HG03039 (cell line): ENCODE measurements at regions not wholly inside any gene's neighbourhood (a gene's known extent, or its start where the extent isn't known, plus 50 kb on each side); places are given as distances from the start of the nearest gene placed in this dataset.

Experiments used
- ATAC-seq: cut with Tn5 transposase; IDR thresholded peaks from one replicate; pipeline ENCODE4 v1.9.1; 2021; ENCODE audit warnings: mild to moderate bottlenecking, moderate library complexity; ENCODE audit not compliant: unreplicated experiment

DNA sequence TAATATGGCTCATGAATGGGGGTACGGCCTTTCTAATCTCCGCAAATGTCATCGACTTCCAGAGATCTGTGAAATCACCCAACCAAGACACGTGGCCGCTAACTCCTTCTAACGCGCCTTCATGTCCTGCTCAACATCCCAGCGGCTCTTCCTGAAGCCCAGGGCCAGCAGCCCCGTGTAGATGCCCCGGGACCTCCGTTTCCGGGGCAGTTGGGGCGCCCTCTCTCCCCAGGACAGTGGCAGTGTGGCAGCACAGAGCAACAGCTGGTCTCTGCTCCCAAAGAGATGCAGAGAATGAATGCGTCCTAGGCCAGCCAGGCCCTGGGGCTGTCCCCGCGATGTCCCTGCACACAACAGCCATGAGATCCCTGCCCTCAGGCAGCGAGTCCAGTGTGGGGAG lies 153.5 kb downstream of the RBFOX3 start:
- ATAC-seq, result no peak

DNA sequence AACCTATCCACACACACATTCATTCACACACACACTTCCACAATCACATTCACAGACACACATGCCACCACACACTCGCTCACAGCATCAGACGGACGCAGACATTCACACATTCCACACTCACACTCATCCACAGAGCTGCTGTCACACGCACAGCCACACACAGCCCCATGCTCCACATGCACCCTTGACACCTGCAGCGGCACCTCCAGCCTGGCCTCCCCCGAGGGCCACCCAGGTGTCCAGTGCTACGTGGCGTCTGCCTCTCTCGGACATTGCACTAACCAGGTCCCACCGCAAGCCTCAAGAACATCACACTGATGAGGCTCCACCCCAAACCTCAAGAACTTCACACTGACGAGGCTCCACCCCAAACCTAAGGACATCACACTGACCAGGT lies 155.2 kb downstream of the RBFOX3 start:
- ATAC-seq, result no peak

DNA sequence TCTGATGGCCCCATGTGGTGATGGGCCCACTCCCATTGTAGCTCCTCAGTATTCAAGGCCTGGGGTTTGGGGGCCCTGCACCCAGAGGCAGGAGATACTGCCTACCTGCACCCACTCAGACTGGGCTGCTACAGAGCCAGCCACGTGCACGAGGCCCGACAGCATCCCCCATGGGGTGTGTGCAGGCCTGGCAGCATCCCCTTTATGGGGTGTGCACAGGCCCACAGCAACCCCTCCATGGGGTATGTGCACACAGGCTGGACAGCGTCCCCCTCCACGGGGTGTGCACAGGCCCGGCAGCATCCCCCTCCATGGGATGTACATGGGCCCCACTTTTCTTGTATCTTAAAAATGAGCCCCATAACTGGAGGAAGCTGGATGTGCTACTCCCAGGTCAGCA lies 156.0 kb downstream of the RBFOX3 start:
- ATAC-seq, result no peak

DNA sequence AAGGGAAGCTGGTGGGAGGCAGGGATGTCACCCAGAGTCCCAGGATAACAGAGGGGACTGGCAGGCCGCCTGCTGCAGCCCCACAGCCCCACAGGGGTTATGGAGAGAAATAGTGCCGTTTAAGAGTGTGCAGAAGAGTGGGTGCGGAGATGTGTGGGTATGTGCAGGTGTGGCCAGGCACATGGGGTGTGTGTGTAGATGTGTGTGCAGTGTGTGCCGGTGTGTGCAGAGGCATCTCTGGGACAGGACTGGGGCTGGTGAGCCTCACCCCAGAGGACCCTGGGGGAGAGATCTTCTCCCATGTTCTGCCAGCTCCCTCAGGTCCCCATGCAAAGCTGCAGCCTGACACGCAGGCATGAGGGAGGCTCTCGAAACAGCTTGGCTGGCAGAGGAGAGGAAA lies 157.4 kb downstream of the RBFOX3 start:
- ATAC-seq, result no peak

DNA sequence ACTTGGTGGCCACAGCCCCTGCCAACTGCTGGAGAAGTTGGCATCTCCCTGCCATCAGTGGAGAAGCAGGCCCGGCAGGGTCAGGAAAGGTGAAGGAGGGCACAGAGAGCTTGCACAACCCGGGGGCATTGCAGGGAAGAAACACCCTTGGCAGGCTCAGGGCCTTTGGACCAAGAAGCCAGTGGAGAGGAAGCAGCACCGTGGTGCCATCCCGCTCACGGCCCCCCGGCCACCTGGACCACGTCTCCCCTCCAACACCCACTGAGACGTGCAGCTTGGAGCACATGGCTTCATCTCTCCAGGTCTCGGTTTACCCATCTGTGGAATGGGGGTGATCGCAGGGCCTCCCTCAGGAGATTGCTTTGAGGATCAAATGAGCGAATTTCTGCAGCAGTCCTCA lies 158.1 kb downstream of the RBFOX3 start:
- no peak for ATAC-seq

DNA sequence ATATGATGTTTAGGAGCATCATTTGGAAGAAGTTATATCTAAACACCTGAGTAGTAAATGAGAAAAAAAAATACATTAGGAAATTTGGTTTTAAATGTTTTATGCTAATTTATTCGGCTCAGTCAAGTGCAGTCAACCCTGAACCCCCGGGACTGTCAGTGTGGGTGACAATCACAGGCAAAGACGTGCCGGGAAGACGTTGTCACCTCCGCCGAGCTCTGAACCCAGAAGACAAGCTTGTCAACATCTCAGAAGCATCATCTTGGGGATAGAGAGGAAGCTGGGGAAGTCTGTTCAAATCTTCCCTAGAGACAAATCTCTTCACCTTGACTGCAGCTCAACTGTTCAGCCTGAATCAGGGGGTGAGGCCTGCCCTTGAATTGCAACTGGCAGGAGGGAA lies 159.7 kb downstream of the RBFOX3 start:
- no peak for ATAC-seq

DNA sequence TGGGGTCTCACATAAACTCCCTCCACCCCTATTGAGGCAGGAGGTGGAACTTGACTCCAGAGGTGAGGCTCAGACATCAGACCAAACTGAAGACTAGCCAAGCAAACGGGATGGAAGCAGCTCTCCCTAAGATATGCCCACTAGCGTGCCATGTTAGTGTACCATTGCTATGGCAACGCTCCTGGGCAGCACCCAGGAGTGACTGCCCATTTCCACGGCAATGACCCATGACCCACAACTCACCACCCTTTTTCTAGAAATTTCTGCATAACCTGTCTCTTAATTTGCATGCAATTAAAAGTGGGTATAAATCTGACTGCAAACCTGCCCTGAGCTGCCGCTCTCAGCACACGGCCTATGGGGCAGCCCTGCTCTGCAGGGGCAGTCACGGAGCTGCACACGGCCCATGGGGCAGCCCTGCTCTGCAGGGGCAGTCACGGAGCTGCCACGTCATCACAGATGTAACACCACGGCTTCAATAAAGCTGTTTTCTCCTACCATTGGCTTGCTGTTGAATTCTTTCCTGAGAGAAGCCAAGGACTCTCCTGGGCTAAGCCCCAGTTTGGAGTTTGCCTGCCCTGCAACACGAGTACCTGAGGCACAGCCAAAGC lies 164.3 kb downstream of the RBFOX3 start:
- no peak for ATAC-seq

DNA sequence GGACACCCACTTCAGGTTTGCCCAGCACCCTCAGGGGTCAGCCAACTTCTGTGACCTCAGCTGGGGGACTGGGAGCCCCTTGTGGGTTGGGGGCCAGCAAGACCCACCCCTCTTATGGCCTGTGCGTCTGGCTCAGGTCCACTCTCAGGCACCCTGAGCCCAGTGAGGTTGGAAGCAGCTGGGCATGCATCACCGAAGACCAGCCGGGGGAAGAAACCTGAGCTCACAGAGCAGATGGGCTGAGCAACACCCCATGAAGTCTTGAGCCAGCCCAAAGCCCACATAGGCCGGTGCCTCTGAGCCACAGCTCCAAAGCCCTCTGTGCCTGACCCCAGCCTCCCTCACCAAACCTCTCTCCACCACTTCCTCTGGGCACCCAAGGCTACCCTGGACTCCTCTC lies 166.7 kb downstream of the RBFOX3 start:
- no peak for ATAC-seq

DNA sequence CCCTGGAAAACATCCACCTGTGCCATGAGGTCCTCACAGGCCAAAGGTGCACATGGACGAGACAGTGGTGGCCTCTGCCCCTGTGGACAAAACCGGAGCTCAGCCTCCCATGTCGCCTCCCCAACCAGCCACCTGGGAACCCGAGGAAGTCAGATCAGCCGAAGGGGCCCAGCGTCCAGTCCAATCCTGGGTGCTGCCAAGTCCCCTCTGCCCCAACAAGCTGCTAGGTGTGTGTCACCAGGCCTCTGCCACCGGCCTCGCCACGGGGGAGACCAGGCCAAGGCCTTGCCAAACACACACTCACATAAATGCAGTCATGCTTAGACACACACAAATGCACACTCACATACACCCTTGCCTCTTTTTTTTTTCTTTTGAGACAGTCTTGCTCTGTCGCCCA lies 167.8 kb downstream of the RBFOX3 start:
- no peak for ATAC-seq

DNA sequence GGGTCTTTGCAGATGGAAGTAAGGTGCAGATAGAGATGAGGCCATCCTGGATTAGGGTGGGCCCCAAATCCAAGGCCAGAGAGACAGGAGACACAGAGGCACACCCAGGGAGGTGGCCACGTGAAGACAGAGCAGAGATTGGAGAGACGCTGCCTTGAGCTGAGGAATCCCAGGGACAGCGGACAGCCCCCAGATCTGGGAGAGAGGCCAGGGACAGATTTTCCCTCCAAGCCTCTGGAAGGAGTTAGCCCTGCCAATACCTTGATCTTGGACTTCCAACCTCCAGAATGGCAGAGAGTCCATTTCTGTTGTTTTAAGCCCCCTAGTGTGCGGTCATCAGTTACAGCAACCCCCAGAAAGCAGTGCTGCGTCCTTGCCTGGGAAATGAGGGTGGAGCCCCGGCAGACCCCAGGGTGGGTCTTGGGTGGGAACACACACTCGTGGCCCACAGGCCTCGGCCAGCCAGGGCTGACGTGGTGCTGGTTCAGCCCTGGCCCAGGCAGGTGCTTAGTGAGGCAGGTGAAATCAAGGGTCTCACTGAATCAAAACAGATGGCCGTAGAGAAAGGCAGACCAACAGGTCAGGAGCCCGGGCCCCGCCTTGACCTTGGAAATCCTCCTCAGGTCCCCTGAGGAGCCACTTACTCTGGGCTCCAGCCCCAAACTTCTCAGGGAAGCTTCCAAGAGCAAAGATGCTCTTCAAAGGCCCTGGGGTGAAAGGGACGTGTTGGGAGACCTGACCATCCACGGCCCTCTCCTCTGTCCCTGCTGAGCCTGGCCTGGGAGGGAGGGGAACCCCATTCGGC lies 169.3 kb downstream of the RBFOX3 start:
- no peak for ATAC-seq

DNA sequence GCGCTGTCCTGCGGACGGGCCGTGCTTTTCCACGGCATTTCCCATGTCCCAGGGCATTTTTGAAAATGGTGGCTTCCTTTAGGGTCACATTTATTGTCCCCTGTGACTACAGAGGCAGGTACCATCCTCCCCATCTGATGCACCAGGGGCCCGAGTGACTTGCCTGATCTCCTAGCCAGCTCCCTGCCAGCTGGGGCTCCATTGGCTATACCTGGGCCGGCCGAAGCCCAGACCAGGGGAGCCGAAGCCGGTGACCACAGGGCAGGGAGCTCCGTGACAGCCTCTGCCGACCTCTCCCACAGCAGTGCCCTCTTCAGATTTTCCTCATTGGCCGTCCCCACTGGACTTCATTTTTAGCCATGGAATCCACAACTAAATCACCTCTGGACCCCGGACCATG lies 170.6 kb downstream of the RBFOX3 start:
- ATAC-seq, result no peak

DNA sequence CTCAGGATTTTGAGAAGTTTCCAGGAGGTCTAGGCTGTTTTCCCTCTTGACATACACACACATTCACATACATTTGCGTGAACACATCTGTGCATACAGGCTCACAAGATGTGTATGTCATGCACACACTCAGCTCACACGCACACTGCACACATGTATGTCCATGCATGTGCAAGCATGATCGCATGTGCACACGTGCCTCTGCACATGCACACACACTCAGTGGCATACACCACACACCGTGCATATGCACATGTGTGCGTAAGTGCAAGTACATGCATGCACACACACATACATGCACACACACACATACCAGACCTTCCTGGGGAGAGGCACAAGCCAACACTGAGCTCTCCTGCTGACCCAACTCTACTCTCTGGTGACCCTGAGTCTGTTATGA lies 171.4 kb downstream of the RBFOX3 start:
- no peak for ATAC-seq

DNA sequence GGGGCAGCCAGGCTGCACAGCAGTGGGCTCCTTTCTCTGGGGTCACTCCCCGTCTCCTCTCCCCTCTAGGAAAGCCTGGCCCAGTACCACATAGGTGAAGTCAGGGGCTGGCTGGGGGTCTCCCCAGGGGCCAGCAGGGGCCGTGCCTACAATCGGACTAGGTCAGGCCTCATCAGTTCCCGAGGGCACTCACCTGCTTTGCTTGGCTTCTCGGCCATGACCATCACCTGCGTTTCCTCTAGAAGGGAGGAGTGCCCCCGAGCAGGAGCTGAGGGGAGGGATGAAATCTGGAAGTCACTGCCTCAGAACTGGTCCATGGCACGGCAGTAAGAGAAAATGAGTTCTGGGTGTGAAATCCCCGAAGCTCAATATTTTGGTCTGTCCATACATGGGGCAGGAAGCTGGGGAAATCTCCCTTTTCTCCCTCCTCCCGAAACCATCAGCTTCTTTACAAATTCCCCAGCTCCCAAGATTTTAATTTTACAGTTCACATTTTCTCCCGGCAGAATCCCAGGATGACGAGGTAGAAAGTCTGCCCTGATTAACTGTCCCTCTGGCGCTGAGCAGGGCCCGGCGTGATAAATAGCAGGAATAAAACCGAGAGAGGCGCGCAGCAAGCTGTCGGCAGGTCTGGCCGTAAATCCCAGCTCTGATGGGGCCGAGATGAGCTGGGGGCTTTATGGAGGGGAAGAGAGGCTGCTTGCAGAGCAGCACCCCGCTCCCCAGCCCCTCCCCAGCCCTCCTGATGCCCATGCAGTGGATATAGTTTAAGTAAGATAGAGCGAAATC lies 172.1 kb downstream of the RBFOX3 start:
- no peak for ATAC-seq

DNA sequence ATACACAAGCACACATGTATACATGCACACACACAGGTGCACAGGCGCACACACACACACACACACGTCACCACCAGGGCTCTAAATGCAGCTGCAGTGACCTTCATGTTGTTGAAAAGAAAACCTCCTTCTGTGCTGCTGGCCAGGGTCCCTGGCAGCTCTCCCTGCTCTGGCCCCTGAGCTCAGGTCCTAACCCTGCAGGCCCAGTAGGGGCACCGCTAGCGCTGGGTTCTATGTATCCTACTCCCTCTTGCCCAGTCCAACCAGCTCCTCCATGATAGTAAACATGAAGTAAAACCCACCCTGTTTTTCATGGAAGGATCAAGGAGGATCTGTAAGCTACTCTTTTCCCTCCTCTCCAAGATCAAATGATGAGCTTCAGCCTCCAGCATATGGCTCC lies 172.8 kb downstream of the RBFOX3 start:
- no peak for ATAC-seq

DNA sequence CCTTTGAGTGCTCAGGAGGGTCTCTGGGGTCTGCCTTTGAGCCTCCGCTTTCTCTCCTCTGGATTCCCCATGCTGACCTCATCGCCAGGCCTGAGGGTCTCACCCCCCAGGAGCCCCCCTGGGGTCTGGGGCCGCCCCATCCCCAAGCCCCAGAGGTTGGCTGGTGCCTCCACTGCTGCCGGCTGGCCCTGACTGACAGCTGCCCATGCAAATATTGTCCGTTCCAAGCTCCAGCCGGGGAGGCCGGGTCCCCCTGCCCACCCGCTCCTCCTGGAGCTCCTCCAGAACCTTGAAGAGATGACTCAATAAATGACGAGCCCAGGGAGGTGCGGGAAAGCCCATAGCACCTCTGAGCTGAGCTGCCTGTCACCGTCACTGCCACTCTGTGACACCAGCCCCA lies 173.8 kb downstream of the RBFOX3 start:
- no peak for ATAC-seq

DNA sequence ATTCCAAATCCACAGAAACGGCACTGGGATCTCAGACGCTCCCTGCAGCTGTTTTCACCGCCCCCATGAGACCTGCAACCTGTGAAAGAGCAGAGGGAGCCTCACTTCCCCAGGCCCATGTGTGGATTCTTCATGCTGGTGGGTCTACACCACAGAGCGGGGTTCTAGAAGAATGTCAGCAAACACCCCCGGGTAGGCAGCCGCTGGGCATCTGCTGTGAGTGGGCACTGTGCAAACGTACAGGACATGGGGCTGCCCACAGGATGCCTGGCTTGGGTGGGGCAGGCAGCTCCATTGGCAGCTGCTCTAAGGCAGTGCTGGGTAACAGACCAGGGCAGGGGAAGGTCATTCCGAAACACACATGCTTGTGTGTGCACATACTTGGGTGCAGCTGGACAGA lies 174.9 kb downstream of the RBFOX3 start:
- ATAC-seq, result no peak

DNA sequence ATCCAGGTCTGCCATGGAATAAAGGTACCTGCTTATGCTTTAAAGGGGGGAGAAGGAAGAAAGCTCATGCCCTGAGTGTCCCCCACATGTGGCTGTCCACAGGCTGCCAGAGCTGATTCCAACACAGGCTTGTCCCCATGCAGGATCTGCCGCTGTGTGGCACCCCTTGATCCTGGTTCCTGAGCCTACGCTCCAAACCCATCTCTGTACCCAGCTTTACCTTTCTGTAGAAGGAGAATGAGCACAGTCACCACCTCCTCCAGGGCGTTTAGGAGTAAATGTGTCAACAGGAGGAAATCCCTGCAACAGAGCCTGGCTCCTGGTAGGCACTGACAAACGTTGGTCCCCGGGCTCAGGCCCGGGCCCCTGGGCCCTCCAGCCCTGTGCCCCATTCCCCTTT lies 175.6 kb downstream of the RBFOX3 start:
- ATAC-seq, result no peak

DNA sequence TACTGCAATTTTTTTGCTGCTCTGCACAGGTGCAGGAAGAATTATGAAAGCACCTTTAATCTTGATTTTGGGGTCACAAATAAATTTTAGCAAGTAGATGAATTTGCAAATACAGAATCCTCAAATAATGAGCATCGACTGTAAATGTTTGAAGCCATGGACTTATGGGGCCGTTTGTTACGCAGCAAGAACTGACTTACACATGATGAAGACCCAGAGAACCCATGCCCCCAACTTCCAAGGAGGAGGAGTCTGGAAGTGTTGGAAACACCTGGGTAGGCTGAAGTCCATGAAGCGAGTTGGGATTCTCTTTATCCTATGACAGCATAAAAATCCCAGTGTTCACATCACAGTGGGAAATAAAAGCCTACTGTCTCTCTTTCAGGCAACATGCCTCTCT lies 176.6 kb downstream of the RBFOX3 start:
- ATAC-seq, result no peak

DNA sequence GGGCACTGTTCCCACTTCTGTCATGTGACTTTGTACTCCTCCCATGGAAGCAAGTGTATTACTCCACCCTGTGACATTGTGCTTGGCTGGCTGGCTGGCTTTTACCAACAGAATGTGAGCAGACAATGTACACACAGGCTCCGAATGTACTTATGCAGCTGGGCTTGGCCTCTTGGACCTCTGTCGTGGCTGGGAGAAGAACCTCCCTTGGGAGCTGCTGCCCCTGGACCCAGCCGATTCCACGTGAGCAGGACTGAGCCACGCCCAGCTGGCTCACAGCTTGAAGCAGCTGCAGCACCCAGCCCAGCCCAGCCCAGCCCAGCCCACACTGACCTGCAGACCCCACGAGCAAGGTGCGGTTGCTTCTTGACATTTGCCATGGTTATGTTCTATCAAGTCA lies 177.5 kb downstream of the RBFOX3 start:
- no peak for ATAC-seq

DNA sequence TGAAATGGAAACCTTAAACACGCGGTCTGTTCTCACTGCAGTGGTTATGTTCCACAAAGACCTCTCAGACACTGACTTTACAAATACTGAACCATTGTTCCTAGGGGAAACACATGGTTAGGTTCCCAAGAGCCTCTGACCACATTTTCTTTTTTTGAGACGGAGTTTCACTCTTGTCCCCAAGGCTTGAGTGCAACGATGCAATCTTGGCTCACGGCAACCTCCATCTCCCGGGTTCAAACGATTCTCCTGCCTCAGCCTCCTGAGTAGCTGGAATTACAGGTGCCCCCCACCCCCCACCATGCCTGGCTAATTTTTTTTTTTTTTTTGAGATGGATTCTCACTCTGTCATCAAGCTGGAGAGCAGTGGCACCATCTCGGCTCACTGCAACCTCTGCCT lies 179.7 kb downstream of the RBFOX3 start:
- ATAC-seq, result no peak

DNA sequence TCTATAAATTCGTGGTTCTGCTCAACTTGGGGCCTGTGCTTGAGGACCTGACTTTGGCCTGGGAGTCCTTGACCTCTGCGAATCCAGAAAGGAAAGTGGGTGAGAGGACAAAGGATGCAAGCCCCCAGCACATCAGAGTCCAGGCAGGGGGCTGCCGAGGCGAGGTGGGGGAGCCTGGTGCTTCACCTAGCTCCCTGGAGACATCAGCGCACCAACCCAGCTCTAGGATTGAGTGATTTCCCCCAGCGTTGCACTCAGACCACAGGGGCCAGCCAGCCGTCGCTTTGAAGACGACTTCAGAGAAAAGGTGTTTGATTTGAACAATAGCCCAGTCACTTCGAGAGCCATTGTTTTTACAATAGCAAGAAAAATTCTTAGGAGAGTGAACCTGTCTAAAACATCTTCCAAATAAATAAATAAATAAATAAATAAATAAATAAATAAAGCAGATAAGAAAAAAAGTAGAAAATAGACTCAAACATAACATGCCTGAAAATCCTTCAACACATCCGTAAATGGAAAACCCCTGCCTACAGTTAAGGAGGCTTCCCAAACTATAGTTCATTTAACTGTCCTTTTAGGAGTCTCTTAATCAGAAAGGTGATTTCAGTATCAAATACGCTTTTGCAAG lies 180.9 kb downstream of the RBFOX3 start:
- no peak for ATAC-seq

DNA sequence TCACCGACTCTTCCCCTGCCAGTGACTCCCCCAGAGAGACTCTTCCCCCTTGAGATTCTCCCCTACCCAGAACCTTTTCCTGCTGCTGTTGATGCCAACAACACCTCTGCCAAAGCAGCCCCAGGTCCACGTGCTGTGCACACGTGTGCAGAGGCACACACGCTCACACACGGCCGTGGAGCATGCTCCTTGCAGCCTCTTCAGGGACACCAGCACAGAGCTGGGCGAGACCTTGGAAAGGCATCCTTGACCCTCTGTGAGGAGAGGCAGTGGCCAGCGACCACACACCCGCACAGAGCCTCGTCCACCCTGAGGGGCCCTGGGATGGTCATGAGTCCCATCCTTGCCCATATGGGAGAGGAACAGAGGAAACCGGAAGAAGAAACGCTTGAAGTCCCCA lies 181.9 kb downstream of the RBFOX3 start:
- ATAC-seq, result no peak
